ENCODE measurements at regions not wholly inside any gene's neighbourhood (a gene's known extent, or its start where the extent isn't known, plus 50 kb on each side); places are given as distances from the start of the nearest gene placed in this dataset.

- no peak for TF ChIP-seq CHD7 (IDR thresholded peaks at IDR 0.05; ENCODE audit: insufficient replicate concordance, low read length)
- TF ChIP-seq EZH2 (IDR thresholded peaks at IDR 0.05; ENCODE audit: low read depth, low read length, severe bottlenecking): no peak
- TF ChIP-seq ATF2 (IDR thresholded peaks at IDR 0.05; ENCODE audit: low read length): no peak
- TF ChIP-seq YY1 (IDR thresholded peaks at IDR 0.05; ENCODE audit: low read depth, low read length): no peak
- TF ChIP-seq SUZ12 (IDR thresholded peaks at IDR 0.05; ENCODE audit: low read length): no peak
- TF ChIP-seq PHF8 (conservative IDR thresholded peaks at IDR 0.05; ENCODE audit: low read depth, low read length): no peak
- TF ChIP-seq CTBP2 (IDR thresholded peaks at IDR 0.05; ENCODE audit: borderline replicate concordance, insufficient read depth, insufficient read length, low read length): no peak
- TF ChIP-seq ZNF274 (IDR thresholded peaks at IDR 0.05; ENCODE audit: borderline replicate concordance, extremely low read depth, low read length): no peak
- TF ChIP-seq USF2 (IDR thresholded peaks at IDR 0.05; ENCODE audit: low read length): no peak
Observed at GRCh38 chr3:20343790-20344189, 157.8 kb upstream of the SGO1 start (continued).
